Gastroesophageal sphincter (tissue), 3 donors: ENCODE measurements at regions not wholly inside any gene's neighbourhood (a gene's known extent, or its start where the extent isn't known, plus 50 kb on each side); places are given as distances from the start of the nearest gene placed in this dataset.

Source experiments
- CTCF ChIP-seq, 4 experiments: fragments of 200-600 bp in 2 of 4; fragments of 450-650 bp in 2 of 4; sonication (generic) in 1 of 4; IDR thresholded peaks; one replicate each; pipeline ENCODE4 v1.5.1; 2017 to 2019; ENCODE audit warnings: antibody characterized with exemption in 4 of 4, mild to moderate bottlenecking in 2 of 4, moderate library complexity in 2 of 4
- POLR2A ChIP-seq, 2 donors: fragments of 450-650 bp; IDR thresholded peaks; one replicate each; pipeline ENCODE4 v1.6.1; 2017; ENCODE audit warnings: antibody characterized with exemption in 2 of 2, mild to moderate bottlenecking in 2 of 2, moderate library complexity in 1 of 2

- no peak for TF ChIP-seq CTCF (IDR thresholded peaks at IDR 0.05)
- TF ChIP-seq POLR2A (IDR thresholded peaks at IDR 0.05), result no peak
Measured at GRCh38 chrX:110944751-110945675, 149.4 kb upstream of the CHRDL1 start.
